ENCODE measurements at regions not wholly inside any gene's neighbourhood (a gene's known extent, or its start where the extent isn't known, plus 50 kb on each side); places are given as distances from the start of the nearest gene placed in this dataset.
"Not testable (repeated sequence)": the region's sequence is repeated elsewhere in the genome, so short reads cannot be mapped to it uniquely, and the experiment has no call there.

GRCh38 chr6:163705923-163706322, 291.4 kb downstream of the QKI start:
- H3K36me3 ChIP-seq = no peaks in the 10 kb centered on the region
- DNase-seq (ENCODE audit: low spot score) = no peak
- intact Hi-C loops (cut with DNase I) = no loop called here

DNA sequence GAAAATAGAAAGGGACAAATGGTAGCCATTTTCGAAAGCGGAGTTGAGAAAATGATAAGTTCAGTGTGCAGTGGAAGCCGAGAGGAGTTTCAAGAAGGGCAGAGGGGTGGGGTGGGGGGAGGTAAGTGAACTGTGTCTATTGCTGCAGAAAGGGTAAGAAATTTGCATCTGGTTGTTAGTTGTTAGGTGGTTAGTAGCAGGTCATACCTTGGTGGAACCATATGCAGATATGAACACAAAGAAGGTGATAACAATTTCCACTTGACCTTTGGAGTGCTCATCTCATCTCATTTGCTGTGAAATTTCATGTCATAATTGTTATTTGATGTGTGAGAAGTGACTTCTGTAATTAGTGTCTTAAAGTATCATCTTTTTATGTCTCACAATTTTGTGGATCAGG, 288.2 kb downstream of the QKI start:
- no peak for DNase-seq (ENCODE audit: low spot score)
- Histone ChIP-seq H3K4me3 (no peak overlapping the region), H3K9me3 (no peaks in the 10 kb centered on the region), H3K27ac (no peak overlapping the region), H3K4me1 (replicated peaks) (no peaks in the 10 kb centered on the region), H3K27me3 (replicated peaks; ENCODE audit: insufficient read depth) (no peaks in the 10 kb centered on the region), H3K36me3 (no peaks in the 10 kb centered on the region)
- intact Hi-C loops (cut with DNase I) = no loop called here
- TF ChIP-seq, protein P1, sequence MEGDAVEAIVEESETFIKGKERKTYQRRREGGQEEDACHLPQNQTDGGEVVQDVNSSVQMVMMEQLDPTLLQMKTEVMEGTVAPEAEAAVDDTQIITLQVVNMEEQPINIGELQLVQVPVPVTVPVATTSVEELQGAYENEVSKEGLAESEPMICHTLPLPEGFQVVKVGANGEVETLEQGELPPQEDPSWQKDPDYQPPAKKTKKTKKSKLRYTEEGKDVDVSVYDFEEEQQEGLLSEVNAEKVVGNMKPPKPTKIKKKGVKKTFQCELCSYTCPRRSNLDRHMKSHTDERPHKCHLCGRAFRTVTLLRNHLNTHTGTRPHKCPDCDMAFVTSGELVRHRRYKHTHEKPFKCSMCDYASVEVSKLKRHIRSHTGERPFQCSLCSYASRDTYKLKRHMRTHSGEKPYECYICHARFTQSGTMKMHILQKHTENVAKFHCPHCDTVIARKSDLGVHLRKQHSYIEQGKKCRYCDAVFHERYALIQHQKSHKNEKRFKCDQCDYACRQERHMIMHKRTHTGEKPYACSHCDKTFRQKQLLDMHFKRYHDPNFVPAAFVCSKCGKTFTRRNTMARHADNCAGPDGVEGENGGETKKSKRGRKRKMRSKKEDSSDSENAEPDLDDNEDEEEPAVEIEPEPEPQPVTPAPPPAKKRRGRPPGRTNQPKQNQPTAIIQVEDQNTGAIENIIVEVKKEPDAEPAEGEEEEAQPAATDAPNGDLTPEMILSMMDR (IDR thresholded peaks at IDR 0.05) = no peak
- TF ChIP-seq POLR2AphosphoS5 (IDR thresholded peaks at IDR 0.05) (no peak), POLR2A (IDR thresholded peaks at IDR 0.05) (no peak)
- WGBS = 95% methylated on average over 3 of the region's 3 CpGs

More at GRCh38 chr6:163705923-163706322, 291.4 kb downstream of the QKI start:
- 95% methylated on average over 9 of the region's 9 CpGs for WGBS
- H3K27ac ChIP-seq = no peak overlapping the region
- H3K4me3 ChIP-seq = no peak overlapping the region
- H3K4me1 ChIP-seq (replicated peaks) = no peaks in the 10 kb centered on the region
- H3K27me3 ChIP-seq (replicated peaks; ENCODE audit: insufficient read depth) = no peaks in the 10 kb centered on the region
- no peaks in the 10 kb centered on the region for H3K9me3 ChIP-seq
- TF ChIP-seq POLR2A (IDR thresholded peaks at IDR 0.05) (no peak), POLR2AphosphoS5 (IDR thresholded peaks at IDR 0.05) (no peak)
- TF ChIP-seq, protein P1 (IDR thresholded peaks at IDR 0.05) = no peak

DNA sequence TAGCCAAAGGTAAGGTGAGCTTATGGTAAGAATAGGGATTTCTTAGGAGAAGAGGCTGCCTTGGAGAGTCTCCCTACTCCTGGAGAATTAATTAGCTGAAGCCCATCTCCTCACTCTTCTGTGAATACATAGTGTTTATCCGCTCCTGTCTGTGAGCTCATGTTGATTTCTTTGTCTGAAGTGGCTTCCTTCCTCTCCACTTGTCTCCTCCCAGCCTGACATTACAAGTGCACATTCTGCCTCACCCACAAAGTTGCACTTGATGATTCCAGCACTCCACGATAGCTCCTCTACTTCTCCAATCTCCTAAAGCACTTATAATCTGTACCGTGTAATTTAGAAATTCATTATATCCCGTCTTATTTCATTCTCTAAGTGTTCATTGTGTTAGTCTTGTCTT, 287.2 kb downstream of the QKI start:
- Histone ChIP-seq H3K27me3 (replicated peaks; ENCODE audit: insufficient read depth) (no peaks in the 10 kb centered on the region), H3K36me3 (no peaks in the 10 kb centered on the region), H3K9me3 (no peaks in the 10 kb centered on the region), H3K27ac (no peak overlapping the region), H3K4me3 (no peak overlapping the region), H3K4me1 (replicated peaks) (no peaks in the 10 kb centered on the region)
- TF ChIP-seq POLR2A (IDR thresholded peaks at IDR 0.05) (no peak), POLR2AphosphoS5 (IDR thresholded peaks at IDR 0.05) (no peak)
- TF ChIP-seq, protein P1 (IDR thresholded peaks at IDR 0.05) = no peak
- no peak for DNase-seq (ENCODE audit: low spot score)
- intact Hi-C loops (cut with DNase I) = no loop called here
- 94% methylated on average over 4 of the region's 4 CpGs for WGBS

- TF ChIP-seq, protein P1 (IDR thresholded peaks at IDR 0.05) = no peak
- no peak for TF ChIP-seq POLR2A (IDR thresholded peaks at IDR 0.05)
- no peak for TF ChIP-seq POLR2AphosphoS5 (IDR thresholded peaks at IDR 0.05)
- intact Hi-C loops (cut with DNase I) = no loop called here
- H3K4me1 ChIP-seq (replicated peaks) = no peaks in the 10 kb centered on the region
- no peak for DNase-seq (ENCODE audit: low spot score)
- no peaks in the 10 kb centered on the region for H3K36me3 ChIP-seq
- H3K27ac ChIP-seq = no peak overlapping the region
- no peak overlapping the region for H3K4me3 ChIP-seq
- H3K27me3 ChIP-seq (replicated peaks; ENCODE audit: insufficient read depth) = no peaks in the 10 kb centered on the region
- no peaks in the 10 kb centered on the region for H3K9me3 ChIP-seq
- 88% methylated on average over 3 of the region's 3 CpGs for WGBS
Measured at GRCh38 chr6:163698086-163698485, 283.6 kb downstream of the QKI start.

- intact Hi-C loops (cut with DNase I); H3K27ac ChIP-seq; H3K4me3 ChIP-seq; H3K27me3 ChIP-seq (replicated peaks; ENCODE audit: insufficient read depth); DNase-seq (ENCODE audit: low spot score); H3K36me3 ChIP-seq; H3K4me1 ChIP-seq (replicated peaks); H3K9me3 ChIP-seq: not testable (repeated sequence)
- 98% methylated on average over 4 of the region's 4 CpGs for WGBS
Measured at GRCh38 chr6:163696311-163696710, 281.8 kb downstream of the QKI start.
